NT2/D1 (cell line): ENCODE measurements at regions not wholly inside any gene's neighbourhood (a gene's known extent, or its start where the extent isn't known, plus 50 kb on each side); places are given as distances from the start of the nearest gene placed in this dataset.

ENCODE experiments used
- SUZ12 ChIP-seq: IDR thresholded peaks from 2 replicates; pipeline ENCODE4 v1.6.1; 2011; ENCODE audit not compliant: insufficient read length, insufficient read depth; ENCODE audit errors: extremely low read depth
- YY1 ChIP-seq: IDR thresholded peaks from 2 replicates; pipeline ENCODE4 v1.6.1; 2011; ENCODE audit not compliant: insufficient read length, insufficient read depth
- ZNF274 ChIP-seq: IDR thresholded peaks from 2 replicates; pipeline ENCODE4 v1.6.1; 2011; ENCODE audit warnings: mild to moderate bottlenecking, low read depth, low read length

DNA sequence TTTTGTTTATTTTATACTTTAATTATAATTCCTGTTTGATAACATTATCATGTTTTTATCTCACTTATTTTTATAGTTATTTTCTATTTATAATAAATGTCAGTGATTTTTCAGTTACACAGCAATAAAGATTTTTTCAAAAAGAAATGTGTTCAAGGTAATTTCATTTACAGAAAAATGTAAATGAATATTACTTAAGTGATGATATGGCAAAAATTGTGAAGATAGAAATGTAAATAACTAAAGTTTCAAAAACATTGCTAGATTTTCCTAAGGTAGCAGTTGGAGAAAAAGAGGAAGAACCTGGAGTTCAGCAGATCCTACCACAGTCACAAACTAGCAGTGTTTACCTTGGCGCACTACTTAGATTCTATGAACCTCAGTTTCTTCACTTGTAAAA lies 202.6 kb downstream of the RFPL4B start:
- TF ChIP-seq YY1 (no peak), SUZ12 (no peak), ZNF274 (no peak)
